ENCODE measurements at regions not wholly inside any gene's neighbourhood (a gene's known extent, or its start where the extent isn't known, plus 50 kb on each side); places are given as distances from the start of the nearest gene placed in this dataset.

- TF ChIP-seq GLI4 (tag by site-specific recombination; IDR thresholded peaks at IDR 0.05) (no peak), TCF7L2 (IDR thresholded peaks at IDR 0.05; ENCODE audit: borderline replicate concordance, low read depth, low read length) (no peak), ZNF501 (tag by site-specific recombination; IDR thresholded peaks at IDR 0.05) (no peak), ZBTB21 (tag by site-specific recombination; IDR thresholded peaks at IDR 0.05) (no peak), ZNF747 (tag by site-specific recombination; IDR thresholded peaks at IDR 0.05) (no peak), YY1 (tag by site-specific recombination; IDR thresholded peaks at IDR 0.05) (no peak), RBAK (tag by site-specific recombination; IDR thresholded peaks at IDR 0.05) (no peak)
- TF ChIP-seq, protein P1, sequence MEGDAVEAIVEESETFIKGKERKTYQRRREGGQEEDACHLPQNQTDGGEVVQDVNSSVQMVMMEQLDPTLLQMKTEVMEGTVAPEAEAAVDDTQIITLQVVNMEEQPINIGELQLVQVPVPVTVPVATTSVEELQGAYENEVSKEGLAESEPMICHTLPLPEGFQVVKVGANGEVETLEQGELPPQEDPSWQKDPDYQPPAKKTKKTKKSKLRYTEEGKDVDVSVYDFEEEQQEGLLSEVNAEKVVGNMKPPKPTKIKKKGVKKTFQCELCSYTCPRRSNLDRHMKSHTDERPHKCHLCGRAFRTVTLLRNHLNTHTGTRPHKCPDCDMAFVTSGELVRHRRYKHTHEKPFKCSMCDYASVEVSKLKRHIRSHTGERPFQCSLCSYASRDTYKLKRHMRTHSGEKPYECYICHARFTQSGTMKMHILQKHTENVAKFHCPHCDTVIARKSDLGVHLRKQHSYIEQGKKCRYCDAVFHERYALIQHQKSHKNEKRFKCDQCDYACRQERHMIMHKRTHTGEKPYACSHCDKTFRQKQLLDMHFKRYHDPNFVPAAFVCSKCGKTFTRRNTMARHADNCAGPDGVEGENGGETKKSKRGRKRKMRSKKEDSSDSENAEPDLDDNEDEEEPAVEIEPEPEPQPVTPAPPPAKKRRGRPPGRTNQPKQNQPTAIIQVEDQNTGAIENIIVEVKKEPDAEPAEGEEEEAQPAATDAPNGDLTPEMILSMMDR (tag by site-specific recombination; IDR thresholded peaks at IDR 0.05): no peak
These were observed 343.6 kb upstream of the AUTS2 start for GRCh38 chr7:69254643-69255042.

All from HEK293 (cell line).